Skin epidermis (tissue), 12 donors: ENCODE measurements at regions not wholly inside any gene's neighbourhood (a gene's known extent, or its start where the extent isn't known, plus 50 kb on each side); places are given as distances from the start of the nearest gene placed in this dataset.
"Not testable (repeated sequence)": the region's sequence is repeated elsewhere in the genome, so short reads cannot be mapped to it uniquely, and the experiment has no call there.

Source experiments
- H3K27ac ChIP-seq, 21 experiments: fragments of 200-600 bp; sonication (generic) in 11 of 21; one replicate each; pipeline ENCODE4 v1.5.0; 2020; ENCODE audit warnings: mild to moderate bottlenecking in 3 of 21, inconsistent platforms in 2 of 21, moderate library complexity in 2 of 21
- H3K4me3 ChIP-seq, 7 experiments: fragments of 200-600 bp; sonication (generic) in 2 of 7; one replicate each; pipeline ENCODE4 v1.5.0; 2020; ENCODE audit warnings: inconsistent platforms in 2 of 7, mild to moderate bottlenecking in 2 of 7, moderate library complexity in 1 of 7

GRCh38 chr5:87807783-87808182, 395.1 kb upstream of the CCNH start:
- no peak overlapping the region for H3K4me3 ChIP-seq
- no peak overlapping the region for H3K27ac ChIP-seq

- H3K4me3 ChIP-seq, result no peak overlapping the region
- no peak overlapping the region for H3K27ac ChIP-seq
Measured at GRCh38 chr5:87803352-87803751, 390.6 kb upstream of the CCNH start.

GRCh38 chr5:87791869-87792268, 379.1 kb upstream of the CCNH start:
- no peak overlapping the region for H3K4me3 ChIP-seq
- H3K27ac ChIP-seq, result no peak overlapping the region

- Histone ChIP-seq H3K4me3 (no peak overlapping the region), H3K27ac (no peak overlapping the region)
Measured at GRCh38 chr5:87788416-87788815, 375.7 kb upstream of the CCNH start.

- H3K27ac ChIP-seq, result no peak overlapping the region
- no peak overlapping the region for H3K4me3 ChIP-seq
Measured at GRCh38 chr5:87787625-87788256, 375.0 kb upstream of the CCNH start.

- Histone ChIP-seq H3K4me3 (no peak overlapping the region), H3K27ac (no peak overlapping the region)
Measured at GRCh38 chr5:87787086-87787485, 374.4 kb upstream of the CCNH start.

- H3K27ac ChIP-seq, result no peak overlapping the region
Measured at GRCh38 chr5:87786471-87786870, 373.7 kb upstream of the CCNH start.

GRCh38 chr5:87785554-87786335, 373.0 kb upstream of the CCNH start:
- Histone ChIP-seq H3K27ac (no peak overlapping the region), H3K4me3 (no peak overlapping the region)

More at GRCh38 chr5:87786471-87786870, 373.7 kb upstream of the CCNH start:
- H3K4me3 ChIP-seq, result no peak overlapping the region

- Histone ChIP-seq H3K4me3 (no peak overlapping the region), H3K27ac (no peak overlapping the region)
Measured at GRCh38 chr5:87784879-87785495, 372.3 kb upstream of the CCNH start.

- H3K27ac ChIP-seq, result no peak overlapping the region
- no peak overlapping the region for H3K4me3 ChIP-seq
Measured at GRCh38 chr5:87784311-87784710, 371.6 kb upstream of the CCNH start.

- H3K4me3 ChIP-seq, result no peak overlapping the region
- H3K27ac ChIP-seq, result no peak overlapping the region
Measured at GRCh38 chr5:87782916-87783315, 370.2 kb upstream of the CCNH start.

- Histone ChIP-seq H3K27ac (no peak overlapping the region), H3K4me3 (no peak overlapping the region)
Measured at GRCh38 chr5:87781976-87782375, 369.2 kb upstream of the CCNH start.

- H3K27ac ChIP-seq, result no peak overlapping the region
Measured at GRCh38 chr5:87780831-87781760, 368.4 kb upstream of the CCNH start.

GRCh38 chr5:87778876-87779275, 366.1 kb upstream of the CCNH start:
- Histone ChIP-seq H3K27ac (no peak overlapping the region), H3K4me3 (no peak overlapping the region)

More at GRCh38 chr5:87780831-87781760, 368.4 kb upstream of the CCNH start:
- no peak overlapping the region for H3K4me3 ChIP-seq

- H3K27ac ChIP-seq, result no peak overlapping the region
- no peak overlapping the region for H3K4me3 ChIP-seq
Measured at GRCh38 chr5:87777877-87778276, 365.1 kb upstream of the CCNH start.

GRCh38 chr5:87776785-87777184, 364.1 kb upstream of the CCNH start:
- H3K27ac ChIP-seq, result no peak overlapping the region
- H3K4me3 ChIP-seq, result no peak overlapping the region

GRCh38 chr5:87776302-87776701, 363.6 kb upstream of the CCNH start:
- not testable (repeated sequence) for H3K27ac ChIP-seq, H3K4me3 ChIP-seq

- H3K27ac ChIP-seq, result no peak overlapping the region
- no peak overlapping the region for H3K4me3 ChIP-seq
Measured at GRCh38 chr5:87775228-87775627, 362.5 kb upstream of the CCNH start.

GRCh38 chr5:87774804-87775203, 362.1 kb upstream of the CCNH start:
- no peak overlapping the region for H3K27ac ChIP-seq
- no peak overlapping the region for H3K4me3 ChIP-seq

- Histone ChIP-seq H3K4me3 (no peak overlapping the region), H3K27ac (no peak overlapping the region)
Measured at GRCh38 chr5:87770601-87771121, 357.9 kb upstream of the CCNH start.
